SK-N-SH (cell line): ENCODE measurements at regions not wholly inside any gene's neighbourhood (a gene's known extent, or its start where the extent isn't known, plus 50 kb on each side); places are given as distances from the start of the nearest gene placed in this dataset.

Source experiments
- EP300 ChIP-seq, 2 experiments: IDR thresholded peaks; 2 replicates each; pipeline versions ENCODE4 v1.4.0 to v1.6.1; 2012; ENCODE audit warnings: borderline replicate concordance in 1 of 2, low read depth in 1 of 2, low read length in 1 of 2
- FOXM1 ChIP-seq: IDR thresholded peaks from 2 replicates; pipeline ENCODE4 v1.4.0; 2012; ENCODE audit warnings: low read depth, mild to moderate bottlenecking
- PBX3 ChIP-seq: IDR thresholded peaks from 2 replicates; pipeline ENCODE4; 2012
- POLR2AphosphoS5 ChIP-seq: IDR thresholded peaks from 2 replicates; pipeline ENCODE4 v1.6.1; 2012; ENCODE audit warnings: low read depth, low read length
- TF ChIP-seq, protein P1 (sequence below): fragments of 200-600 bp; sonication (generic); IDR thresholded peaks from 2 replicates; pipeline ENCODE4 v1.6.1; 2017; ENCODE audit warnings: antibody characterized with exemption, mild to moderate bottlenecking, moderate library complexity

GRCh38 chr9:135340143-135340655, 139.4 kb upstream of the PPP1R26 start:
- TF ChIP-seq EP300 (IDR thresholded peaks at IDR 0.05; ENCODE audit: borderline replicate concordance in 1 of 2, low read depth in 1 of 2, low read length in 1 of 2), result no peak
- no peak for TF ChIP-seq PBX3
- TF ChIP-seq, protein P1, sequence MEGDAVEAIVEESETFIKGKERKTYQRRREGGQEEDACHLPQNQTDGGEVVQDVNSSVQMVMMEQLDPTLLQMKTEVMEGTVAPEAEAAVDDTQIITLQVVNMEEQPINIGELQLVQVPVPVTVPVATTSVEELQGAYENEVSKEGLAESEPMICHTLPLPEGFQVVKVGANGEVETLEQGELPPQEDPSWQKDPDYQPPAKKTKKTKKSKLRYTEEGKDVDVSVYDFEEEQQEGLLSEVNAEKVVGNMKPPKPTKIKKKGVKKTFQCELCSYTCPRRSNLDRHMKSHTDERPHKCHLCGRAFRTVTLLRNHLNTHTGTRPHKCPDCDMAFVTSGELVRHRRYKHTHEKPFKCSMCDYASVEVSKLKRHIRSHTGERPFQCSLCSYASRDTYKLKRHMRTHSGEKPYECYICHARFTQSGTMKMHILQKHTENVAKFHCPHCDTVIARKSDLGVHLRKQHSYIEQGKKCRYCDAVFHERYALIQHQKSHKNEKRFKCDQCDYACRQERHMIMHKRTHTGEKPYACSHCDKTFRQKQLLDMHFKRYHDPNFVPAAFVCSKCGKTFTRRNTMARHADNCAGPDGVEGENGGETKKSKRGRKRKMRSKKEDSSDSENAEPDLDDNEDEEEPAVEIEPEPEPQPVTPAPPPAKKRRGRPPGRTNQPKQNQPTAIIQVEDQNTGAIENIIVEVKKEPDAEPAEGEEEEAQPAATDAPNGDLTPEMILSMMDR, result no peak
- no peak for TF ChIP-seq POLR2AphosphoS5
- no peak for TF ChIP-seq FOXM1
